NCI-H345 (cell line): ENCODE measurements at regions not wholly inside any gene's neighbourhood (a gene's known extent, or its start where the extent isn't known, plus 50 kb on each side); places are given as distances from the start of the nearest gene placed in this dataset.

ENCODE experiments used
- DNase-seq: peaks from one replicate; lab custom pipeline; 2025; lab: John Stamatoyannopoulos, UW

GRCh38 chr11:82373781-82374542 is 359.7 kb downstream of the FAM181B start:
- DNase-seq = no peak

GRCh38 chr11:82365351-82365750 is 368.3 kb downstream of the FAM181B start:
- no peak for DNase-seq

- DNase-seq = no peak
Observed at GRCh38 chr11:82356316-82356715, 377.3 kb downstream of the FAM181B start.

- no peak for DNase-seq
Observed at GRCh38 chr11:82355313-82355823, 378.3 kb downstream of the FAM181B start.

- no peak for DNase-seq
Observed at GRCh38 chr11:82326853-82327252, 406.8 kb downstream of the FAM181B start.

GRCh38 chr11:82321206-82321605 is 412.5 kb downstream of the FAM181B start:
- no peak for DNase-seq

GRCh38 chr11:82315093-82315492 is 418.6 kb downstream of the FAM181B start:
- DNase-seq = peak; percentile 27

- no peak for DNase-seq
Observed at GRCh38 chr11:82308979-82309378, 424.7 kb downstream of the FAM181B start.

- no peak for DNase-seq
Observed at GRCh38 chr11:82305123-82305522, 428.5 kb downstream of the FAM181B start.

- no peak for DNase-seq
Observed at GRCh38 chr11:82303671-82304070, 430.0 kb downstream of the FAM181B start.

GRCh38 chr11:82288471-82288870 is 445.2 kb downstream of the FAM181B start:
- no peak for DNase-seq

- DNase-seq = no peak
Observed at GRCh38 chr11:82270870-82271269, 462.8 kb downstream of the FAM181B start.

- no peak for DNase-seq
Observed at GRCh38 chr11:82268627-82269026, 465.0 kb downstream of the FAM181B start.

- no peak for DNase-seq
Observed at GRCh38 chr11:82267186-82267585, 466.5 kb downstream of the FAM181B start.

GRCh38 chr11:82261367-82261766 is 472.3 kb downstream of the FAM181B start:
- no peak for DNase-seq

- DNase-seq = no peak
Observed at GRCh38 chr11:82250047-82250446, 483.6 kb downstream of the FAM181B start.

GRCh38 chr11:82246926-82247325 is 486.7 kb downstream of the FAM181B start:
- no peak for DNase-seq

GRCh38 chr11:82239498-82239897 is 494.2 kb downstream of the FAM181B start:
- DNase-seq = no peak

GRCh38 chr11:82234256-82234655 is 499.4 kb downstream of the FAM181B start:
- DNase-seq = no peak

GRCh38 chr11:82233201-82233600 is 500.5 kb downstream of the FAM181B start:
- no peak for DNase-seq

- DNase-seq = peak; percentile 28
Observed at GRCh38 chr11:82229341-82229740, 504.3 kb downstream of the FAM181B start.

GRCh38 chr11:82225930-82226329 is 507.7 kb downstream of the FAM181B start:
- no peak for DNase-seq

- DNase-seq = no peak
Observed at GRCh38 chr11:82225502-82225901, 508.2 kb downstream of the FAM181B start.
